CD4-positive, alpha-beta T cell (primary cell): ENCODE measurements at regions not wholly inside any gene's neighbourhood (a gene's known extent, or its start where the extent isn't known, plus 50 kb on each side); places are given as distances from the start of the nearest gene placed in this dataset.
"Not testable (repeated sequence)": the region's sequence is repeated elsewhere in the genome, so short reads cannot be mapped to it uniquely, and the experiment has no call there.

Source experiments
- ATAC-seq: fragments of 200-7000 bp; cut with Tn5 transposase; one replicate; pipeline ENCODE4 v1.10.0; 2022; ENCODE audit warnings: mild to moderate bottlenecking; ENCODE audit not compliant: poor library complexity
- CTCF ChIA-PET: fragments of 350-600 bp; sonication (Branson Sonifier 250); formaldehyde crosslinking; loops from one replicate; lab custom pipeline; 2021; ENCODE audit warnings: antibody characterized with exemption, inconsistent platforms; lab: Charles Lee
- POLR2A ChIA-PET: fragments of 350-600 bp; sonication (Branson Sonifier 250); formaldehyde crosslinking; loops from one replicate; lab custom pipeline; 2021; ENCODE audit warnings: antibody characterized with exemption, inconsistent platforms; lab: Charles Lee
- DNase-seq, 14 experiments: peaks; one replicate each; pipeline ENCODE4 v3.0.0-alpha.2; 2013 to 2020; ENCODE audit warnings: mixed read lengths in 2 of 14
- H3K27ac ChIP-seq, 2 donors: one replicate each; pipeline versions ENCODE4 v1.5.1 to v1.7.0; 2013; ENCODE audit warnings: low read length in 2 of 2, low read depth in 1 of 2, mild to moderate bottlenecking in 1 of 2
- H3K27me3 ChIP-seq, 2 experiments: 1 replicate in 1 of 2; 2 replicates in 1 of 2; pipeline versions ENCODE4 v1.6.1 to v1.7.0; 2013; ENCODE audit warnings: low read length in 2 of 2, control low read depth in 1 of 2, mild to moderate bottlenecking in 1 of 2, moderate library complexity in 1 of 2; ENCODE audit not compliant: insufficient read depth in 2 of 2, control insufficient read depth in 1 of 2
- H3K36me3 ChIP-seq: one replicate; pipeline ENCODE4 v1.6.1; 2013; ENCODE audit warnings: low read length, control low read depth; ENCODE audit not compliant: insufficient read depth
- H3K4me1 ChIP-seq: one replicate; pipeline ENCODE4 v1.6.1; 2013; ENCODE audit warnings: low read length, control low read depth; ENCODE audit not compliant: insufficient read depth
- H3K4me3 ChIP-seq: one replicate; pipeline ENCODE4 v1.5.1; 2013; ENCODE audit warnings: mild to moderate bottlenecking, low read length, moderate library complexity
- H3K9me3 ChIP-seq, 2 experiments: 1 replicate in 1 of 2; 2 replicates in 1 of 2; pipeline versions ENCODE4 v1.6.1 to v1.7.0; 2013; ENCODE audit warnings: low read length in 2 of 2, mild to moderate bottlenecking in 2 of 2, control low read depth in 1 of 2, moderate library complexity in 1 of 2; ENCODE audit not compliant: control insufficient read depth in 1 of 2, insufficient read depth in 1 of 2
- H3K27ac Mint-ChIP-seq: one replicate; pipeline ENCODE4 v1.8.0; 2020; ENCODE audit warnings: mixed read lengths
- H3K27me3 Mint-ChIP-seq: one replicate; pipeline ENCODE4 v1.8.0; 2021; ENCODE audit warnings: mixed read lengths
- H3K36me3 Mint-ChIP-seq: one replicate; pipeline ENCODE4 v1.8.0; 2021; ENCODE audit warnings: low read depth, mixed read lengths
- H3K4me1 Mint-ChIP-seq: one replicate; pipeline ENCODE4 v1.8.0; 2021; ENCODE audit warnings: low read depth, mixed read lengths
- H3K4me3 Mint-ChIP-seq: one replicate; pipeline ENCODE4 v1.8.0; 2020; ENCODE audit warnings: mild to moderate bottlenecking, mixed read lengths
- H3K9me3 Mint-ChIP-seq: one replicate; pipeline ENCODE4 v1.8.0; 2020; ENCODE audit warnings: mixed read lengths
- intact Hi-C, 2 experiments: fragments of 100-400 bp; cut with DNase I in 1 of 2; cut with micrococcal nuclease in 1 of 2; formaldehyde crosslinking; loops; one replicate each; pipeline versions ENCODE4 v1.15.1 to v1.9.0; 2023 to 2025; cut with DNase I, micrococcal nuclease
- TF ChIP-seq, protein P1 (sequence below): fragments of 200-600 bp; IDR thresholded peaks from one replicate; pipeline ENCODE4 v1.8.0; 2022; ENCODE audit warnings: antibody characterized with exemption, mild to moderate bottlenecking

DNA sequence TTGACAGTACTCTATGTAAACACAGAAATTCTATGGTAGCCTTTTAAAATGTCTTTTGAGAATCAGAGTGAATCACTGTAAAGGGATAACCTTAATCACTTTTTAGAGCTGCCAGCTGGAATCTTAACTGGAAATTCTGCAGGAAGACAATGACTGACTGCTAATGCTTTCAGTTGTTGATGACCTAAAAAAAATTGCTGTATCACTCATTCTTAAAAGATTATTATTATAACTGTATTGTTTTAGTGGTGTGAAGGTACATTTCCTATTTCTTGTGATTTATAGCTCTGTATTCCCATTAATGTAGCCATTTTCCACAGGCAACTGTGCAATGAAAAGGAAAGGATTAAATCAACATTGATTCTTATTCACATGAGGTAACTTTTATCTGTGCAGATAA lies 260.5 kb downstream of the CALCRL start:
- Mint-ChIP-seq H3K27me3 (no peaks in the 10 kb centered on the region), H3K4me3 (no peak overlapping the region), H3K4me1 (no peaks in the 10 kb centered on the region), H3K9me3 (no peaks in the 10 kb centered on the region), H3K36me3 (no peaks in the 10 kb centered on the region), H3K27ac (no peak overlapping the region)
- H3K4me1 ChIP-seq, result no peaks in the 10 kb centered on the region
- H3K4me3 ChIP-seq, result no peak overlapping the region
- ChIA-PET CTCF (no interaction called here), POLR2A (no interaction called here)
- no peak for ATAC-seq
- H3K9me3 ChIP-seq, result no peaks in the 10 kb centered on the region
- no peaks in the 10 kb centered on the region for H3K36me3 ChIP-seq
- H3K27ac ChIP-seq, result no peak overlapping the region
- DNase-seq, result no peak
- TF ChIP-seq, protein P1, sequence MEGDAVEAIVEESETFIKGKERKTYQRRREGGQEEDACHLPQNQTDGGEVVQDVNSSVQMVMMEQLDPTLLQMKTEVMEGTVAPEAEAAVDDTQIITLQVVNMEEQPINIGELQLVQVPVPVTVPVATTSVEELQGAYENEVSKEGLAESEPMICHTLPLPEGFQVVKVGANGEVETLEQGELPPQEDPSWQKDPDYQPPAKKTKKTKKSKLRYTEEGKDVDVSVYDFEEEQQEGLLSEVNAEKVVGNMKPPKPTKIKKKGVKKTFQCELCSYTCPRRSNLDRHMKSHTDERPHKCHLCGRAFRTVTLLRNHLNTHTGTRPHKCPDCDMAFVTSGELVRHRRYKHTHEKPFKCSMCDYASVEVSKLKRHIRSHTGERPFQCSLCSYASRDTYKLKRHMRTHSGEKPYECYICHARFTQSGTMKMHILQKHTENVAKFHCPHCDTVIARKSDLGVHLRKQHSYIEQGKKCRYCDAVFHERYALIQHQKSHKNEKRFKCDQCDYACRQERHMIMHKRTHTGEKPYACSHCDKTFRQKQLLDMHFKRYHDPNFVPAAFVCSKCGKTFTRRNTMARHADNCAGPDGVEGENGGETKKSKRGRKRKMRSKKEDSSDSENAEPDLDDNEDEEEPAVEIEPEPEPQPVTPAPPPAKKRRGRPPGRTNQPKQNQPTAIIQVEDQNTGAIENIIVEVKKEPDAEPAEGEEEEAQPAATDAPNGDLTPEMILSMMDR, result no peak
- intact Hi-C loops, result no loop called here
- H3K27me3 ChIP-seq, result no peaks in the 10 kb centered on the region

- no peak for DNase-seq
- TF ChIP-seq, protein P1, result no peak
- intact Hi-C loops, result no loop called here
Measured at GRCh38 chr2:187180529-187180928, 267.5 kb downstream of the CALCRL start.

DNA sequence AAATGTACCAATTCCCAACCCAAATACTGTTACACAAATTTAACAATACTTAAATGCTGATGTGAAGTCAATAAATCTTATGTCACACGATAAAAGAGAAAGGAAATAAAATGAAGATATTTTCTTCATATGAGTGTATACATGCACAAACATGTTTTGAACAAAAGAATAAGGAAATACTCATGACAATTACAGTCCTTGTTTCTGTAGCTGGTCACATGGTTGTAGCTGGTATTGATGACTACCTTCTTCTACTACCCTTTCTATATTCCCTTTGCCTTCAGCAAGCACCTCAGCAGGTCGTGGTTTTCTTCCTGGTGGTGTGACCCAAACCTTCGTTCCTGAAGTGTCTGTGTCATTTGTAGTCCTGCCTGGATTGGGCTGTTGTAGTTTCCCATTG lies 269.2 kb downstream of the CALCRL start:
- H3K4me3 Mint-ChIP-seq, CTCF ChIA-PET, H3K36me3 ChIP-seq, H3K4me3 ChIP-seq, H3K4me1 Mint-ChIP-seq, POLR2A ChIA-PET, H3K27me3 Mint-ChIP-seq, H3K36me3 Mint-ChIP-seq, H3K27me3 ChIP-seq, DNase-seq, H3K9me3 Mint-ChIP-seq, ATAC-seq, H3K27ac Mint-ChIP-seq, intact Hi-C loops, H3K27ac ChIP-seq, H3K4me1 ChIP-seq, H3K9me3 ChIP-seq: not testable (repeated sequence)

More at GRCh38 chr2:187180529-187180928, 267.5 kb downstream of the CALCRL start:
- CTCF ChIA-PET, result no interaction called here
- Mint-ChIP-seq H3K4me3 (no peak overlapping the region), H3K27me3 (no peaks in the 10 kb centered on the region), H3K9me3 (no peaks in the 10 kb centered on the region), H3K27ac (no peak overlapping the region), H3K36me3 (no peaks in the 10 kb centered on the region), H3K4me1 (no peaks in the 10 kb centered on the region)
- no peak for ATAC-seq
- no peak overlapping the region for H3K27ac ChIP-seq
- H3K27me3 ChIP-seq, result no peaks in the 10 kb centered on the region
- H3K36me3 ChIP-seq, result no peaks in the 10 kb centered on the region
- POLR2A ChIA-PET, result no interaction called here
- no peaks in the 10 kb centered on the region for H3K4me1 ChIP-seq
- H3K4me3 ChIP-seq, result no peak overlapping the region
- H3K9me3 ChIP-seq, result peaks cover 0 to 4% of the 10 kb centered on the region in 2 experiments

- no peak overlapping the region for H3K27ac ChIP-seq
- no peaks in the 10 kb centered on the region for H3K4me1 ChIP-seq
- H3K4me3 Mint-ChIP-seq, result no peak overlapping the region
- H3K9me3 ChIP-seq, result peaks cover 0 to 4% of the 10 kb centered on the region in 2 experiments
- intact Hi-C loops, result no loop called here
- POLR2A ChIA-PET, result no interaction called here
- H3K4me3 ChIP-seq, result no peak overlapping the region
- H3K4me1 Mint-ChIP-seq, result no peaks in the 10 kb centered on the region
- no peaks in the 10 kb centered on the region for H3K27me3 Mint-ChIP-seq
- ATAC-seq (no peak), DNase-seq (no peak)
- no peaks in the 10 kb centered on the region for H3K36me3 Mint-ChIP-seq
- H3K27me3 ChIP-seq, result no peaks in the 10 kb centered on the region
- H3K9me3 Mint-ChIP-seq, result no peaks in the 10 kb centered on the region
- CTCF ChIA-PET, result no interaction called here
- no peaks in the 10 kb centered on the region for H3K36me3 ChIP-seq
- H3K27ac Mint-ChIP-seq, result no peak overlapping the region
- TF ChIP-seq, protein P1, result no peak
Measured at GRCh38 chr2:187177253-187177652, 270.8 kb downstream of the CALCRL start.
